ENCODE measurements at regions not wholly inside any gene's neighbourhood (a gene's known extent, or its start where the extent isn't known, plus 50 kb on each side); places are given as distances from the start of the nearest gene placed in this dataset.

DNA sequence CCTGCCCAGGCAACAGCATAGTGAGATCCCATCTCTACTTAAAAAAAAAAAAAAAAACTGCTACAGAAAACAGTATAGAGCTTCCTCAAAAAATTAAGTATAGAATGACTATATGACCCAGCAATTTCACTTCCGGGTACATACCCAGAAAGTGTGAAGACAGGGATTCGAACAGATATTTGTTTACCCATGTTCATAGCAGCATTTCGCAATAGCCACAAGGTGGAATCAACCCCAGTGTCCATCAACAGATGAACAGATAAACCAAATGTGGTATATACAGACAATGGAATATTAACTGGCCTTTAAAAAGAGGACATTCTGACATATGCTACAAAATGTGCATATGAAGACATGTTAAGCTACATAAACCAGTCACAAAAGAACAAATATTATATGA is 95.5 kb downstream of the CHD9NB start:
- H3K9me3 ChIP-seq, result no peaks in the 10 kb centered on the region; the same call in 1 of the 2 replicates
- no peaks in the 10 kb centered on the region for H3K4me1 ChIP-seq
- no peak for DNase-seq
- TF ChIP-seq, protein P1, sequence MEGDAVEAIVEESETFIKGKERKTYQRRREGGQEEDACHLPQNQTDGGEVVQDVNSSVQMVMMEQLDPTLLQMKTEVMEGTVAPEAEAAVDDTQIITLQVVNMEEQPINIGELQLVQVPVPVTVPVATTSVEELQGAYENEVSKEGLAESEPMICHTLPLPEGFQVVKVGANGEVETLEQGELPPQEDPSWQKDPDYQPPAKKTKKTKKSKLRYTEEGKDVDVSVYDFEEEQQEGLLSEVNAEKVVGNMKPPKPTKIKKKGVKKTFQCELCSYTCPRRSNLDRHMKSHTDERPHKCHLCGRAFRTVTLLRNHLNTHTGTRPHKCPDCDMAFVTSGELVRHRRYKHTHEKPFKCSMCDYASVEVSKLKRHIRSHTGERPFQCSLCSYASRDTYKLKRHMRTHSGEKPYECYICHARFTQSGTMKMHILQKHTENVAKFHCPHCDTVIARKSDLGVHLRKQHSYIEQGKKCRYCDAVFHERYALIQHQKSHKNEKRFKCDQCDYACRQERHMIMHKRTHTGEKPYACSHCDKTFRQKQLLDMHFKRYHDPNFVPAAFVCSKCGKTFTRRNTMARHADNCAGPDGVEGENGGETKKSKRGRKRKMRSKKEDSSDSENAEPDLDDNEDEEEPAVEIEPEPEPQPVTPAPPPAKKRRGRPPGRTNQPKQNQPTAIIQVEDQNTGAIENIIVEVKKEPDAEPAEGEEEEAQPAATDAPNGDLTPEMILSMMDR (IDR thresholded peaks at IDR 0.05; ENCODE audit: low read depth, low read length), result no peak
- H3K27me3 ChIP-seq, result no peaks in the 10 kb centered on the region
- no peaks in the 10 kb centered on the region for H3K36me3 ChIP-seq
- H3K4me3 ChIP-seq (ENCODE audit: low read depth, low read length), result no peak overlapping the region

DNA sequence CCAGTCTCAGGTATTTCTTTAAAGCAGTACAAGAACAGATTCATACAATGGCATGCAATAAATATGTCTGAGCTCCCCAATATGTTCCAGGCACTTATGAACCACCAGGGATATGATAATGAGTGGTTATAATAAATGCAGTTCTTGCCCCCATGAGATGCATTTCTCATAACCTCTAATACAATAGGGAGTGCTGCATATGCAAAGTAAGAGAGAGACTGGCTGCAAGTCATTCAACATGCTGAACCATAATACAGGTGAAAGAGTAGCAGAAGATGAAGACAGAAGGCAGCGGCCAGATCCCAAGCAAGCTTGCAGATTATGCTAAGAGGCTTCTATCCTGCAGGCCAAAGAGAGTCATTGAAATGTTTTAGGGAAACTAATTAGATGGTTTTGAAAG is 96.7 kb downstream of the CHD9NB start:
- H3K4me1 ChIP-seq, result no peaks in the 10 kb centered on the region
- TF ChIP-seq, protein P1 (IDR thresholded peaks at IDR 0.05; ENCODE audit: low read depth, low read length), result no peak
- no peak for DNase-seq
- H3K4me3 ChIP-seq (ENCODE audit: low read depth, low read length), result no peak overlapping the region
- H3K36me3 ChIP-seq, result no peaks in the 10 kb centered on the region
- H3K27me3 ChIP-seq, result no peaks in the 10 kb centered on the region
- no peaks in the 10 kb centered on the region; the same call in 1 of the 2 replicates for H3K9me3 ChIP-seq

DNA sequence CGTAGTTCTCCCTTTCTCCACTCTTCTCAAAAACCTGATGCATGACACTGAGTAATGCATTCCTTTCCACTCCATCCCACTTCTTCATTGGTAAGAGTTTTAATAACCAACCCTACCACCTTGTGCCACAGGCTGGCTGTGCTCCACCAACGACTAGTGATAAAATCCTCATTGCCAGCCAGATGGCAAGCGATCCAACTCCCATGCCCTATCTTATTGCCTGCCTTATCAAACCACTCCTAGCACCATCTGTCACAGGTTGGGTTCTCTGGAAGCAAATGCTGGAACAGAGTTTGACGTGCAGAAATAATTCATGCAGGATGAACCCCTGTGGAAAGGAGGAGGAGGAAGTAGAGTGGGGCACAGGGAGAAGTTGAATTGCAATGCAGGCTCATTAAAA is 99.5 kb downstream of the CHD9NB start:
- no peaks in the 10 kb centered on the region for H3K36me3 ChIP-seq
- DNase-seq, result no peak
- H3K27me3 ChIP-seq, result no peaks in the 10 kb centered on the region; the same call in 1 of the 2 replicates
- H3K9me3 ChIP-seq, result no peaks in the 10 kb centered on the region; the same call in 1 of the 2 replicates
- TF ChIP-seq, protein P1 (IDR thresholded peaks at IDR 0.05; ENCODE audit: low read depth, low read length), result no peak
- H3K4me3 ChIP-seq (ENCODE audit: low read depth, low read length), result no peak overlapping the region
- no peaks in the 10 kb centered on the region for H3K4me1 ChIP-seq

DNA sequence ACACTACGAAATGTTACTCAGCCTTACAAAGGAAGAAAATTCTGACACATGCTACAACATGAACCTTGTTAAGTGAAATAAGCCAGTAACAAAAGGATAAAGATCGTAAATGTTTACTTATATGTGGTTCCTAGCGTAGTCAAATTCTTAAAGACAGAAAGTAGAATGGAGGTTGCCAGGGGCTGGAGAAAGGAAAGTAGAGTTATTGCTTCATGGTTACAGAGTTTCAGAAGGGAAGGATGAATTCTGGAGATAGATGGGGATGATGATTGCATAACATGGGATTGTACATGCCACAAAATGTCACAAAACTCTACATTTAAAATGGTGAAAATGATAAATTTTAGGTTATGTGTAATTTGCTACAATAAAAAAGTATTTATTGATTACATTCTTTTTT is 103.8 kb downstream of the CHD9NB start:
- Histone ChIP-seq H3K27me3 (no peaks in the 10 kb centered on the region; the same call in 1 of the 2 replicates), H3K36me3 (no peaks in the 10 kb centered on the region), H3K9me3 (no peaks in the 10 kb centered on the region), H3K4me1 (no peaks in the 10 kb centered on the region), H3K4me3 (ENCODE audit: low read depth, low read length) (no peak overlapping the region)
- DNase-seq, result no peak
- TF ChIP-seq, protein P1 (IDR thresholded peaks at IDR 0.05; ENCODE audit: low read depth, low read length), result no peak

DNA sequence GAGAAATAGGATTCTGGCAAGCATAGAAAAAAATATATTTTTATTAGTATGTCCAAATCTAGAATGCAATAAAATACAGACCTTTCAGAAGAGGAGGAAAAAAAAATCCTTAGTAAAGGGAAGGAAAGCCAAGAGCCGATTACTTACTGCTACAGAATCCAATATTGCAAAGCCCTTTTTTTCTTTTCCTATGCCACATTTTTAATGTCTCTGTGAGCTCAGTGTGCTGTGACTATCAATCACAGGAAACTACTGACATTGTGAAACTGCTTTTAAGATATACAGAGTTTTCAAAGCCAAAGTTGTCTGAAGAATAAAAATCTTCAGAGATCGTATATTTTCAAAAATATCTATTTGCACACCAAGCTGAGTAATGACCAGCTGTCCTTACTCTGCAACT is 120.4 kb downstream of the CHD9NB start:
- H3K9me3 ChIP-seq, result peaks cover 2% of the 10 kb centered on the region; the same call in 1 of the 2 replicates
- H3K4me3 ChIP-seq (ENCODE audit: low read depth, low read length), result no peak overlapping the region
- H3K27me3 ChIP-seq, result no peaks in the 10 kb centered on the region
- H3K36me3 ChIP-seq, result no peaks in the 10 kb centered on the region
- no peak for DNase-seq
- no peaks in the 10 kb centered on the region; the same call in 1 of the 2 replicates for H3K4me1 ChIP-seq
- TF ChIP-seq, protein P1 (IDR thresholded peaks at IDR 0.05; ENCODE audit: low read depth, low read length), result no peak

DNA sequence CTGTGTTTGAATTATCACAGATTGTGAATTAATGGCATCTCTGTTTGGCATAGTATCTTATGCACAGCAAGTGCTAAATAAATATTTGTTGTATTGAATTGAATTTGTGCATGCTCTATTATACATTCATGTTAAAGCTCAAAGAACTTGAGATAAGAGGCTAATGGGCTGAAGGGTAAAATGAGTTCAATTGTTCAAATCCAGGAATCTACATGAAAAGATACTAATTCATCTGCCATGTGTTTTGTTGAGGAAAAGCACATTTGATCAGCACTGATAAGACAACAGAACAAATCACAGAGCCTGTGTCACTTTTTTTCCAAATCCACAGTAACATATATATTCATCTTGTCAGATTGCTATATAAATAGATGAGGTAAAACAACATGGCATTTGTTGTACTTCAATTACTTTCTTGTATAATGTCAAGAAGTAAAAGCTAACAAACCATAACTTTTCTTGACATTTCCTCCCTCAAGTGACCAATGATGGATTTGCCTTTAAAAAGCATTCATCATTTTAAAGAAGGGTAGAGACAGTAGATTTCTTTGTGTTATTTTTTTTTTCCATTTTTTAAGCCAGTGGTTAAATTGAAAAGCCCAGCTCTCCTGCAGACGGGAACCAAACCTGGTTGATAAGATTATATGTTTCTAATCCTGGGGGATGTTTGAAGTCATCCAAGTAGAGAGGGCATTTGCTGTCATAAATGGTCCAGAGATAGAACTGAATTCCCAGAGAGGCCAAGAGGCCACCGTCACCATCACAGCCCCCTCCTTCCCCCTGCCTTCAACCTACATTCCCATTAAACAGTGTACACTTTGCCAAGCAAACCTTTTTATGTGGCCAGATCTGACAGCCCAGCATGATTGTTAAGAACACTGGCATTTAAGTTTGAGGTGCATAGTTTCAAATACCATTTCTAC is 123.0 kb downstream of the CHD9NB start:
- Histone ChIP-seq H3K4me3 (ENCODE audit: low read depth, low read length) (no peak overlapping the region), H3K4me1 (no peaks in the 10 kb centered on the region; the same call in 1 of the 2 replicates), H3K9me3 (peaks cover 2% of the 10 kb centered on the region; the same call in 1 of the 2 replicates), H3K27me3 (no peaks in the 10 kb centered on the region), H3K36me3 (no peaks in the 10 kb centered on the region)
- DNase-seq, result no peak
- TF ChIP-seq, protein P1 (IDR thresholded peaks at IDR 0.05; ENCODE audit: low read depth, low read length), result no peak

Data from BE2C (cell line).